Tibial nerve (tissue), 4 donors: ENCODE measurements at regions not wholly inside any gene's neighbourhood (a gene's known extent, or its start where the extent isn't known, plus 50 kb on each side); places are given as distances from the start of the nearest gene placed in this dataset.

Experiments
- DNase-seq, 2 donors: peaks; one replicate each; pipeline ENCODE4 v3.0.0-alpha.2; 2019; ENCODE audit warnings: low spot score in 2 of 2
- H3K27ac ChIP-seq, 4 donors: fragments of 200-600 bp; sonication (generic) in 3 of 4; one replicate each; pipeline ENCODE4 v1.5.1; 2017 to 2019; ENCODE audit warnings: mild to moderate bottlenecking in 1 of 4
- H3K27me3 ChIP-seq, 2 donors: fragments of 200-600 bp; sonication (generic) in 1 of 2; one replicate each; pipeline versions ENCODE4 v1.5.1 to v1.6.0; 2017 to 2019
- H3K36me3 ChIP-seq, 3 donors: fragments of 200-600 bp; sonication (generic); one replicate each; pipeline ENCODE4 v1.5.1; 2018 to 2019
- H3K4me1 ChIP-seq, 4 donors: fragments of 200-600 bp; sonication (generic) in 3 of 4; one replicate each; pipeline ENCODE4 v1.5.1; 2017 to 2019
- H3K4me3 ChIP-seq, 4 donors: fragments of 200-600 bp; sonication (generic) in 3 of 4; one replicate each; pipeline ENCODE4 v1.5.1; 2017 to 2019; ENCODE audit warnings: mild to moderate bottlenecking in 1 of 4, moderate library complexity in 1 of 4
- H3K9me3 ChIP-seq, 4 donors: fragments of 200-600 bp; sonication (generic) in 3 of 4; one replicate each; pipeline ENCODE4 v1.5.1; 2017 to 2019
- CTCF ChIP-seq, 5 experiments: fragments of 200-600 bp in 3 of 5; fragments of 450-650 bp in 2 of 5; sonication (generic) in 3 of 5; IDR thresholded peaks; one replicate each; pipeline ENCODE4 v1.5.1; 2016 to 2019; ENCODE audit warnings: antibody characterized with exemption in 5 of 5, mild to moderate bottlenecking in 3 of 5, moderate library complexity in 2 of 5
- EP300 ChIP-seq, 2 donors: sonication (generic); formaldehyde crosslinking; IDR thresholded peaks; one replicate each; pipeline ENCODE4 v1.6.1; 2017; ENCODE audit warnings: antibody characterized with exemption in 2 of 2, mild to moderate bottlenecking in 1 of 2
- POLR2A ChIP-seq, 2 donors: fragments of 450-650 bp; IDR thresholded peaks; one replicate each; pipeline ENCODE4 v1.6.1; 2017; ENCODE audit warnings: antibody characterized with exemption in 2 of 2, mild to moderate bottlenecking in 2 of 2, moderate library complexity in 2 of 2
- WGBS, 2 donors: methylation state at CpG; one replicate each; pipeline ENCODE4 v1.1.5; 2018; 5-methylcytosine and 5-hydroxymethylcytosine counted together

- Histone ChIP-seq H3K36me3 (no peaks in the 10 kb centered on the region), H3K27ac (peak overlapping the region in 1 of 4 donors; percentile 50), H3K27me3 (no peaks in the 10 kb centered on the region), H3K4me3 (no peak overlapping the region), H3K4me1 (peaks cover 0 to 32% (median 15%) of the 10 kb centered on the region in 4 donors), H3K9me3 (no peaks in the 10 kb centered on the region)
- TF ChIP-seq CTCF (IDR thresholded peaks at IDR 0.05): no peak
- no peak for TF ChIP-seq EP300 (IDR thresholded peaks at IDR 0.05)
- TF ChIP-seq POLR2A (IDR thresholded peaks at IDR 0.05): no peak
- DNase-seq: no peak
- 87 to 93% methylated on average over 5 of the region's 5 CpGs for WGBS, 2 donors
These were observed 114.3 kb upstream of the PELI1 start for GRCh38 chr2:64258566-64258965.

GRCh38 chr2:64259312-64259711 lies 115.1 kb upstream of the PELI1 start:
- 19 to 23% methylated on average over 2 of the region's 2 CpGs for WGBS, 2 donors
- no peaks in the 10 kb centered on the region for H3K9me3 ChIP-seq
- no peak for TF ChIP-seq EP300 (IDR thresholded peaks at IDR 0.05)
- TF ChIP-seq CTCF (IDR thresholded peaks at IDR 0.05): no peak
- TF ChIP-seq POLR2A (IDR thresholded peaks at IDR 0.05): no peak
- H3K4me3 ChIP-seq: no peak overlapping the region
- H3K4me1 ChIP-seq: peaks cover 0 to 33% (median 15%) of the 10 kb centered on the region in 4 donors
- H3K27ac ChIP-seq: peak overlapping the region in 1 of 4 donors; percentile 75
- H3K27me3 ChIP-seq: no peaks in the 10 kb centered on the region
- no peaks in the 10 kb centered on the region for H3K36me3 ChIP-seq
- no peak for DNase-seq

GRCh38 chr2:64260093-64260803 lies 116.0 kb upstream of the PELI1 start:
- Histone ChIP-seq H3K4me1 (peaks cover 0 to 33% (median 15%) of the 10 kb centered on the region in 4 donors), H3K9me3 (no peaks in the 10 kb centered on the region), H3K27me3 (no peaks in the 10 kb centered on the region), H3K4me3 (no peak overlapping the region), H3K27ac (peak overlapping the region in 3 of 4 donors; percentile 65 to 75 (median 69)), H3K36me3 (no peaks in the 10 kb centered on the region)
- no peak for DNase-seq
- WGBS, 2 donors: 85 to 89% methylated on average over 6 of the region's 6 CpGs
- TF ChIP-seq CTCF (IDR thresholded peaks at IDR 0.05) (no peak), POLR2A (IDR thresholded peaks at IDR 0.05) (no peak), EP300 (IDR thresholded peaks at IDR 0.05) (no peak)

GRCh38 chr2:64260817-64261216 lies 116.6 kb upstream of the PELI1 start:
- 57 to 68% methylated on average over 9 of the region's 9 CpGs for WGBS, 2 donors
- H3K36me3 ChIP-seq: no peaks in the 10 kb centered on the region
- no peaks in the 10 kb centered on the region for H3K9me3 ChIP-seq
- peak; percentile 16 to 42 for DNase-seq
- no peak overlapping the region for H3K4me3 ChIP-seq
- H3K27ac ChIP-seq: peak overlapping the region in 3 of 4 donors; percentile 51 to 75 (median 69)
- TF ChIP-seq POLR2A (IDR thresholded peaks at IDR 0.05) (no peak), EP300 (IDR thresholded peaks at IDR 0.05) (peak; percentile 73 to 87)
- no peaks in the 10 kb centered on the region for H3K27me3 ChIP-seq
- H3K4me1 ChIP-seq: peaks cover 0 to 33% (median 15%) of the 10 kb centered on the region in 4 donors

- H3K27ac ChIP-seq: peak overlapping the region in 3 of 4 donors; percentile 51 to 75 (median 58)
- WGBS, 2 donors: 53 to 62% methylated on average over 3 of the region's 3 CpGs
- H3K4me1 ChIP-seq: peaks cover 0 to 33% (median 15%) of the 10 kb centered on the region in 4 donors
- DNase-seq: no peak
- H3K27me3 ChIP-seq: no peaks in the 10 kb centered on the region
- TF ChIP-seq CTCF (IDR thresholded peaks at IDR 0.05) (no peak), EP300 (IDR thresholded peaks at IDR 0.05) (peak in 1 of 2 donors; percentile 38)
- no peaks in the 10 kb centered on the region for H3K36me3 ChIP-seq
- no peak overlapping the region for H3K4me3 ChIP-seq
- no peaks in the 10 kb centered on the region for H3K9me3 ChIP-seq
These were observed 117.9 kb upstream of the PELI1 start for GRCh38 chr2:64262071-64262470.
